HG03097 (cell line): ENCODE measurements at regions not wholly inside any gene's neighbourhood (a gene's known extent, or its start where the extent isn't known, plus 50 kb on each side); places are given as distances from the start of the nearest gene placed in this dataset.
"Not testable (repeated sequence)": the region's sequence is repeated elsewhere in the genome, so short reads cannot be mapped to it uniquely, and the experiment has no call there.

ENCODE experiments used
- ATAC-seq: cut with Tn5 transposase; IDR thresholded peaks from one replicate; pipeline ENCODE4 v1.9.1; 2021; ENCODE audit not compliant: unreplicated experiment, low FRiP score

DNA sequence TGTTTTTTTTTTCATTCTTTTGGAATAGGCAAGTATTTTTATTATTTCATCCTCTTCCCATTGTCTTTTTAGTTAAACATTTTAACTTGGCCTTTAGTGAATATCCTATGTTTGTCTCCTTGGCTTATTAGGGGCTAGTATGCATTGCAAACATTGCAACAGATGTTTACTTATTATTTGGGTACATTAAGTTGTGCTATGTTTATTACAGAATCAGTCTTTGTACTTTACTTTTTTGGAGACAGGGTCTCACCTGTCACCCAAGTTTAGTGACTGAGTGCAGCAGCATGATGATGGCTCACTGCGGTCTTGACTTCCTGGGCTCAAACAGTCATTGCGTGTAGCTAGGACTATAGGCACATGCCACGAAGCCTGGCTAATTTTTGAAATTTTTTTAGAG lies 51.1 kb upstream of the NUDT6 start:
- no peak for ATAC-seq

DNA sequence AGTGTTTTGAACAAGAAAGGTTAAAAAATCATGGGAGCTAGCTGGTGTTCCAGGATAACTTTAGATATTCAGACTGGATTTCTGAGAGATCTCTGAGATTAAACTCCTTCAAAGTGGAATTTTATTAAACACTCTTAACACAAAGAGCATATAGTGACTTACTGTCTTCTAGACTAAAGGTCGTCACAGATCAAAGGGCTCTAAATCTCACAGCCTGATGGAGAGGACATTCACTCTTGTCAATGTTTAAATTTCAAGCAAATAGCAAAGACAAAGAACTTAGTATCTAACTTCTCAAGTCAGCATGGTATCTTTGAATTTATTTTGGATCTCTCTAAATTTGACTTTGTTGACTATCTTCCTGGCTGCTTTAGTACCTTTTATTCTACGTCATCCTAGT lies 53.7 kb upstream of the NUDT6 start:
- no peak for ATAC-seq

DNA sequence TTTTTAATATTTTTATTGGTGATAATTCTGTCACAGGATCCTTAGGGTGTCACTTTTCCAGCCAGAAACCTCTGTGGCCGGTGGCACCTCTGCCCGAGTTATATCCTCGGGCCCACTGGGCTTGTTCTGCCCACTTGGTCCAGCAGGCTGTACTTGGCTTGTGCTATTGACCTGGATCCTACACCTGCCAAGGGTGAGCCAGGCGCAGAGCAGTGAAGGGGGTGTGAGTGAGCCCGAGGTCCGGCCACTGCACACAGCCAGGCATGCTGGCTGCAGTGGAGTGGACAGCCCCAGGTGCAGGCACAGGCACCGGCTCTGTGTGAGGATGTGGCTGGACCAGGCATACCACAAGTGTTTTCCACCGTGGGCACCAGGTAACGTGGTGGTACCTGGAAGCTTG lies 54.7 kb upstream of the NUDT6 start:
- no peak for ATAC-seq

DNA sequence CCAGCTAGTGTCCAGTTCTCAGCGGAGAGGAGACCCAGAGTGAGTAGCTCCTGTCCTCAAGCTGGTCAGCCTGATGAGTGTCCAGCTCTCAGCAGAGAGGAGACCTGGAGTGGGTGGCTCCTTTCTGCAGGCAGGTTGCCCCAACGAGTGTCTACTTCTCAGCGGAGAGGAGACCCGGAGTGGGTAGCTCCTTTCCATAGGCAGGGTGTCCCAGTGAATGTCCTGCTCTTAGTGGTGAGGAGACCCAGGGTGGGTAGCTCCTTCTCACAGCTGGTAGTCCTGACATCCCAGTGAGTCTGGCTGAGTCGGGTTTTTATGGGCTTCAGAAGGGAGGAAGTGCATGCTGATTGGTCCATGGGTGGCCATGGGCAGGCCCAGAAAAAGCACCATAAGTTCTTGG lies 55.7 kb upstream of the NUDT6 start:
- ATAC-seq, result no peak

- ATAC-seq, result no peak
Measured at GRCh38 chr4:122978789-122979188, 56.4 kb upstream of the NUDT6 start.

GRCh38 chr4:122980860-122981259 lies 58.5 kb upstream of the NUDT6 start:
- no peak for ATAC-seq

GRCh38 chr4:122988696-122989095 lies 66.3 kb upstream of the NUDT6 start:
- no peak for ATAC-seq

DNA sequence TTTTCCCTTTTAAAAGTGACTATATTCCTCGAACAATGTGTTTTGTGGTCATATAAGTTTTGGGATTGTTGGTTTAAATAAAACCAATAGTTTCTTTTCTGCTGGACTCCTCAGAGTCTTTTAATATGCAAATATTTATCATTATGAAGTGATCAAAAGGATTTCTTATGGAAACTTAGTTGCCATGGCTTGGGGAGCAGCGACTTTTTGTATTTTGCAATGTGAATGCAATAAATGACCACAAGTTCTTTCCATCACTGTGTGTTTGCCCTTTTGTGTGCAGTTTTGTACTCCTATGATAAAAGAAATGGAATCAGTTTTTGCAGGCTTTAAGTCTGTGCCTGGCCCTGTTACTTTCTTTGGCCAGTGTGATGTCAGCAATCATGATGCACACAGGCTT lies 68.5 kb upstream of the NUDT6 start:
- ATAC-seq, result no peak

DNA sequence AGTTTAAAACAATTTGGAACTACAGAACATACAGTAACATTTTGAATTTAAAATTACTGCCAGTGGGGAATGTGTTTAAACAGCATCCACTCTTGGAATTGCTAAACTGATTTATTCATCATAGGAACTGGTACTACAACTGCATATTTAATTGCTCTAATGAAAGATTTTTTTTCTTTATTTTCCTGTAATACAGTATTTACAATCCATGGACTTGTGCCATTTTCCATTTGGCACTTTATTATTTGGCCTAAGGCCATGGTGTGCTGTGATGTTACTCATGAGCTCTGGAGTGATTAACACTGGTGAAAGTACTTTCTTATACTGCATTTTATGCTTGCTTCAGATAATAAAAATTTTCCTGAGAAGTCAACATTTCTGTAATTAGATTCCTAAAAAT lies 69.7 kb upstream of the NUDT6 start:
- no peak for ATAC-seq

DNA sequence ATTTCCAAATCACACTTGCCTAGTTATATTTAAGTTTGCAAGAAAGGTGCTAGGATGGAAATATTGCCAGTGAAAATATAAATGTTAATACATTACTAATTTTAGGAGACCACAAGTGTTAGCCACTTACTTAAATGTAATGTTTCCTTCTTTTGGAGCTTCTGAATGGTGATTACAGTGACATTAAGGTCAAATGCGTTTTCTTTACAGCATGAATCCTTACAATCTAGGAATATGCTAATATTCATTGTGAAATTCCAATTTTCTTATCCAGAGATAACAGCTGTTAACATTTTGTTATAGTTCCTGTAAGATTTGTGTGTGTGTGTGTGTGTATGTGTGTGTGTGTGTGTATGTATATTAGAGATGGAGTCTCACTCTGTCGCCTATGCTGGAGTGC lies 70.2 kb upstream of the NUDT6 start:
- no peak for ATAC-seq

DNA sequence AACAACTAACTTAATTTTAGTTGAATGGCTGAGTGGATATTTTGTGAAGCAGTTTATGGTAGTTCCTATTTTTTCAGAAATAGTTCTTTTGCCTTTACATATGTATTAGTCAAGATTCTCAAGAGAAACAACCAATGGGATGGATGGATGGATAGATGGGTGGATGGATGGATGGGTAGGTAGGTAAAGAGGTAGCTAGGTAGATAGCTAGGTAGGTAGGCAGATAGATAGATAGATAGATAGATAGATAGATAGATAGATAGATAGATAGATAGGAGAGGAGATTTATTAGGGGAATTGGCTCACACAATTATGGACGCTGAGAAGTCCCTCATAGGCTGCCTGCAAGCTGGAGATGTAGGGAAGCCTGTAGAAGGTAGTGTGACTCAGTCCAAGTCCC lies 74.0 kb upstream of the NUDT6 start:
- no peak for ATAC-seq

DNA sequence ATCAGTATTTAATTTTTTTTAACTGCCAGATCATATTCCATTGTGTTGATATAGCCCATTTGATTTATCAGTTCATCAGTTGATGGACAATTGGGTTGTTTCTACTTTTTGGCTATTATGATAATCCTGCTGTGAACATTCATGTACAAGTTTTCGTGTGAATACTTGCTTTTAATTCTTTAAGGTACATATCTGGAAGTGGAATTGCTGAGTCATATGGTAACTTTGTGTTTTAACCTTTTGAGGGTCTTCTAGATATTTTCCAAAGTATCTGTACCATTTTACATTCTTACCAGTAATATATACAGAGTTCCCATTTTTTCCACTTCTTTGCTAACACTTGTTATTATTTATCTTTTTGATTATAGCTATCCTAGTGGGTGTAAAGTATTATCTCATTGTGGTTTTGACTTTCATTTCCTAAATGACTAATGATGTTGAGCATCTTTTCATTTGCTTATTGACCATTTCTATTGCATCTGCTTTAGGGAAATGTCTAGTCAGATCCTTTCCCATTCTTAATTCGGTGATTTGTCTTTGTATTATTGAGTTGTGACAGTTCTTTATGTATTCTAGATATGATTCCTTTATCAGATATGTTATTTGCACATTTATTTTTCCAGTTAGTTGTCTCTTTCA lies 75.2 kb upstream of the NUDT6 start:
- ATAC-seq, result peak; percentile 68

- not testable (repeated sequence) for ATAC-seq
Measured at GRCh38 chr4:123004079-123004478, 81.7 kb upstream of the NUDT6 start.

DNA sequence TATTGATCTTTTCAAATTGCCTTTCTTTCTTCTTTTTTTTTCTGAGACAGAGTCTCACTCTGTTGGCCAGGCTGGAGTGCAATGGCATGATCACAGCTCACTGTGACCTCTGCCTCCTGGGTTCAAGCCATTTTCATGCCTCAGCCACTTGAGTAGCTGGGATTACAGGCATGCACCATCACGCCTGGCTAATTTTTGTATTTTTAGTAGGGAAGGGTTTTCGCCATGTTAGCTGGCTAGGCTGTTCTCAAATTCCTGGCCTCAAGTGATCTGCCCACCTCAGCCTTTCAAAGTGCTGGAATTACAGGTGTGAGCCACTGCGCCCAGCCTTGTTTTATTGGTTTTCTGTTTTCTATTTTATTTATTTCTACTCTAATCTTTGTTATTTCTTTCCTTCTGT lies 82.7 kb upstream of the NUDT6 start:
- not testable (repeated sequence) for ATAC-seq

- no peak for ATAC-seq
Measured at GRCh38 chr4:123007679-123008078, 85.3 kb upstream of the NUDT6 start.

DNA sequence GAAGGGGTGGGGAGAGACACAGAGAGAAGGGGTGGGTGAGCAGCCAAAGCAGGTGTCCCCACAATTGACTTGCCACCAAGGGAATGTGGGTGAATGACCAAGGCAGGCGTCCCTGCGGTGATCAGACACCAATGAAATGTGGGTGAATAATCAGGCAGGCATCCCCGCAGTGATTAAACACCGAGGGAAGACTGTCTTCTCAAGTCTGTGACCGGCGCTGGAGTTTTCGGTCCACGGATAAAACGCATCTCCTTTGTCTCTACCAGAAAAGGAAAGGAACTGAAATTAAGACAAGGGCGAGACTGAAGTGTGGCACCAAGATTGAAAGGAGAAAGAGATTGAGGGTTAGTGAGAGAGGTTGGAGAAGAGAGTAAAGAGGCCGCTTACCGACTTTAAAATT lies 90.0 kb upstream of the NUDT6 start:
- ATAC-seq, result not testable (repeated sequence)

GRCh38 chr4:123014038-123014437 lies 91.6 kb upstream of the NUDT6 start:
- ATAC-seq, result no peak

DNA sequence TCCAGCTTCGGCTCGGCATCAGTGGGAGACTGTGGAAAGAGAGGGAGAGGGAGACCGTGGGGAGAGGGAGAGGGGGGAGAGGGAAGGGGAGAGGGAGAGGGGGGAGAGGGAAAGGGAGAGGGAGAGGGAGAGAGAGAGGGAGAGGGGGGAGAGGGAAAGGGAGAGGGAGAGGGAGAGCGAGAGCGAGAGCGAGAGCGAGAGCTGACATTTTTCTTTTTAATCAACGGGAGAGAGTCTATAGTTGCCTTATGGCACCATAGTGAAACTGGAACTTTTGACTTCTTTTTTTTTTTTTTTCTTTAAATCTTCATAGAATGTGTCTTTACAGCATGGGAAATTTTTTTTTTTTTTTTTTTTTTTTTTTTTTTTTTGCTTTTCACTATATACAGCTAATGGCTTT lies 94.7 kb upstream of the NUDT6 start:
- no peak for ATAC-seq

- no peak for ATAC-seq
Measured at GRCh38 chr4:123017636-123018395, 95.4 kb upstream of the NUDT6 start.

DNA sequence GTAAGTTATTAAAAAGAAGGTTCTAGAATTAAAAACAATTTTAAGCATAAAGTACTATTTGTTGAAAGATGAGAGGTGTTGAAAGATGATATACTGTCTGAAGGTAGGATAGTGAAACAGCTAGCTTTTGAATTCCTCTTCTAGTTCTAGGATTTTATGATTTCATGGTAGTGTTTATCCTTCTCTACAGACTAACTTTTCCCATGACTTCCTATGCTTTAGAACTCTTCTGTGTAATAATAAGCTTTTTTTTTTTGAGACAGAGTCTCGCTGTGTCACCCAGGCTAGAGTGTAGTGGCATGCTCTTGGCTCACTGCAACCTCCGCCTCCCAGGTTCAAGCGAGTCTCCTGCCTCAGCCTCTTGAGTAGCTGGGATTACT lies 96.0 kb upstream of the NUDT6 start:
- ATAC-seq, result no peak

- no peak for ATAC-seq
Measured at GRCh38 chr4:123020285-123020684, 97.9 kb upstream of the NUDT6 start.

GRCh38 chr4:123023647-123024046 lies 101.2 kb upstream of the NUDT6 start:
- ATAC-seq, result no peak
